IMR-90 (cell line): ENCODE measurements at regions not wholly inside any gene's neighbourhood (a gene's known extent, or its start where the extent isn't known, plus 50 kb on each side); places are given as distances from the start of the nearest gene placed in this dataset.

Source experiments
- BHLHE40 ChIP-seq: fragments of 150-350 bp; IDR thresholded peaks from 2 replicates; pipeline ENCODE4 v1.6.1; 2016; ENCODE audit warnings: mild to moderate bottlenecking, low read depth, low read length
- CTCF ChIP-seq: conservative IDR thresholded peaks from 2 replicates; pipeline ENCODE4 v1.5.1; 2012; ENCODE audit warnings: mild to moderate bottlenecking, low read depth, low read length, improper control_type of control experiment
- MAFK ChIP-seq: IDR thresholded peaks from 2 replicates; pipeline ENCODE4 v1.6.1; 2012; ENCODE audit warnings: low read depth, low read length, improper control_type of control experiment
- MAZ ChIP-seq: IDR thresholded peaks from 2 replicates; pipeline ENCODE4 v1.6.1; 2012; ENCODE audit warnings: low read depth, mild to moderate bottlenecking, low read length, improper control_type of control experiment, moderate library complexity, borderline replicate concordance
- MXI1 ChIP-seq: IDR thresholded peaks from 2 replicates; pipeline ENCODE4 v1.6.1; 2012; ENCODE audit warnings: low read depth, mild to moderate bottlenecking, low read length, moderate library complexity, borderline replicate concordance
- NFE2L2 ChIP-seq: fragments of 150-350 bp; IDR thresholded peaks from 2 replicates; pipeline ENCODE4 v1.6.1; 2016; ENCODE audit warnings: low read depth, mild to moderate bottlenecking, low read length
- POLR2A ChIP-seq: IDR thresholded peaks from 2 replicates; pipeline ENCODE4 v1.6.1; 2012; ENCODE audit warnings: mild to moderate bottlenecking, low read depth, low read length
- RAD21 ChIP-seq: IDR thresholded peaks from 2 replicates; pipeline ENCODE4 v1.6.1; 2012; ENCODE audit warnings: low read length, improper control_type of control experiment
- RCOR1 ChIP-seq: IDR thresholded peaks from 2 replicates; pipeline ENCODE4 v1.6.1; 2012; ENCODE audit warnings: mild to moderate bottlenecking, low read length, improper control_type of control experiment; ENCODE audit not compliant: insufficient replicate concordance
- SMC3 ChIP-seq: fragments of 150-350 bp; IDR thresholded peaks from 2 replicates; pipeline ENCODE4 v1.6.1; 2016; ENCODE audit warnings: low read depth, mild to moderate bottlenecking, antibody characterized with exemption, low read length, moderate library complexity

GRCh38 chr2:13115643-13116042 lies 398.9 kb downstream of the TRIB2 start:
- no peak for TF ChIP-seq BHLHE40
- TF ChIP-seq MXI1 = no peak
- TF ChIP-seq SMC3 = no peak
- TF ChIP-seq POLR2A = no peak
- no peak for TF ChIP-seq RAD21
- no peak for TF ChIP-seq CTCF
- no peak for TF ChIP-seq MAFK
- no peak for TF ChIP-seq RCOR1
- no peak for TF ChIP-seq MAZ
- no peak for TF ChIP-seq NFE2L2
